ENCODE measurements at regions not wholly inside any gene's neighbourhood (a gene's known extent, or its start where the extent isn't known, plus 50 kb on each side); places are given as distances from the start of the nearest gene placed in this dataset.

- Mint-ChIP-seq H3K4me1 (ENCODE audit: low read depth) (peaks cover 3% of the 10 kb centered on the region), H3K36me3 (ENCODE audit: low read depth) (no peaks in the 10 kb centered on the region), H3K27me3 (ENCODE audit: low read depth) (no peaks in the 10 kb centered on the region), H3K4me3 (ENCODE audit: unreplicated experiment) (no peak overlapping the region), H3K27ac (ENCODE audit: unreplicated experiment) (no peak overlapping the region), H3K9me3 (ENCODE audit: low read depth) (no peaks in the 10 kb centered on the region)
- TF ChIP-seq CTCF (IDR thresholded peaks at IDR 0.05) = no peak
- no peak for DNase-seq (ENCODE audit: low spot score)
These were observed 142.1 kb upstream of the DAB2 start for GRCh38 chr5:39566891-39567290.

- no peaks in the 10 kb centered on the region for H3K36me3 Mint-ChIP-seq (ENCODE audit: low read depth)
- H3K9me3 Mint-ChIP-seq (ENCODE audit: low read depth) = no peaks in the 10 kb centered on the region
- H3K27me3 Mint-ChIP-seq (ENCODE audit: low read depth) = no peaks in the 10 kb centered on the region
- no peak for DNase-seq (ENCODE audit: low spot score)
- TF ChIP-seq CTCF (IDR thresholded peaks at IDR 0.05) = no peak
- no peak overlapping the region for H3K4me3 Mint-ChIP-seq (ENCODE audit: unreplicated experiment)
- H3K4me1 Mint-ChIP-seq (ENCODE audit: low read depth) = peaks cover 3% of the 10 kb centered on the region
- H3K27ac Mint-ChIP-seq (ENCODE audit: unreplicated experiment) = no peak overlapping the region
These were observed 141.2 kb upstream of the DAB2 start for GRCh38 chr5:39566029-39566428.

GRCh38 chr5:39561421-39561820 is 136.6 kb upstream of the DAB2 start:
- TF ChIP-seq CTCF (IDR thresholded peaks at IDR 0.05) = no peak
- DNase-seq (ENCODE audit: low spot score) = no peak
- H3K36me3 Mint-ChIP-seq (ENCODE audit: low read depth) = no peaks in the 10 kb centered on the region

GRCh38 chr5:39560726-39561125 is 135.9 kb upstream of the DAB2 start:
- H3K4me1 Mint-ChIP-seq (ENCODE audit: low read depth) = no peaks in the 10 kb centered on the region
- no peak overlapping the region for H3K27ac Mint-ChIP-seq (ENCODE audit: unreplicated experiment)
- no peak overlapping the region for H3K4me3 Mint-ChIP-seq (ENCODE audit: unreplicated experiment)
- no peaks in the 10 kb centered on the region for H3K36me3 Mint-ChIP-seq (ENCODE audit: low read depth)
- TF ChIP-seq CTCF (IDR thresholded peaks at IDR 0.05) = no peak
- H3K27me3 Mint-ChIP-seq (ENCODE audit: low read depth) = no peaks in the 10 kb centered on the region
- DNase-seq (ENCODE audit: low spot score) = no peak
- no peaks in the 10 kb centered on the region for H3K9me3 Mint-ChIP-seq (ENCODE audit: low read depth)

More at GRCh38 chr5:39561421-39561820, 136.6 kb upstream of the DAB2 start:
- no peaks in the 10 kb centered on the region for H3K27me3 Mint-ChIP-seq (ENCODE audit: low read depth)
- no peak overlapping the region for H3K27ac Mint-ChIP-seq (ENCODE audit: unreplicated experiment)
- H3K4me3 Mint-ChIP-seq (ENCODE audit: unreplicated experiment) = no peak overlapping the region
- H3K4me1 Mint-ChIP-seq (ENCODE audit: low read depth) = no peaks in the 10 kb centered on the region
- H3K9me3 Mint-ChIP-seq (ENCODE audit: low read depth) = no peaks in the 10 kb centered on the region

GRCh38 chr5:39559923-39560322 is 135.1 kb upstream of the DAB2 start:
- no peak overlapping the region for H3K4me3 Mint-ChIP-seq (ENCODE audit: unreplicated experiment)
- H3K27me3 Mint-ChIP-seq (ENCODE audit: low read depth) = no peaks in the 10 kb centered on the region
- no peak for TF ChIP-seq CTCF (IDR thresholded peaks at IDR 0.05)

More at GRCh38 chr5:39559923-39560322, 135.1 kb upstream of the DAB2 start:
- Mint-ChIP-seq H3K4me1 (ENCODE audit: low read depth) (no peaks in the 10 kb centered on the region), H3K36me3 (ENCODE audit: low read depth) (no peaks in the 10 kb centered on the region), H3K27ac (ENCODE audit: unreplicated experiment) (no peak overlapping the region), H3K9me3 (ENCODE audit: low read depth) (no peaks in the 10 kb centered on the region)
- DNase-seq (ENCODE audit: low spot score) = no peak
